Erythroblast (primary cell): ENCODE measurements at regions not wholly inside any gene's neighbourhood (a gene's known extent, or its start where the extent isn't known, plus 50 kb on each side); places are given as distances from the start of the nearest gene placed in this dataset.

Source experiments
- GATA1 ChIP-seq: IDR thresholded peaks from 2 replicates; pipeline ENCODE4 v1.6.1; 2011; ENCODE audit warnings: low read depth, mild to moderate bottlenecking, control low read depth, low read length, moderate library complexity
- POLR2A ChIP-seq: IDR thresholded peaks from 2 replicates; pipeline ENCODE4 v1.6.1; 2011; ENCODE audit warnings: mild to moderate bottlenecking, low read length

DNA sequence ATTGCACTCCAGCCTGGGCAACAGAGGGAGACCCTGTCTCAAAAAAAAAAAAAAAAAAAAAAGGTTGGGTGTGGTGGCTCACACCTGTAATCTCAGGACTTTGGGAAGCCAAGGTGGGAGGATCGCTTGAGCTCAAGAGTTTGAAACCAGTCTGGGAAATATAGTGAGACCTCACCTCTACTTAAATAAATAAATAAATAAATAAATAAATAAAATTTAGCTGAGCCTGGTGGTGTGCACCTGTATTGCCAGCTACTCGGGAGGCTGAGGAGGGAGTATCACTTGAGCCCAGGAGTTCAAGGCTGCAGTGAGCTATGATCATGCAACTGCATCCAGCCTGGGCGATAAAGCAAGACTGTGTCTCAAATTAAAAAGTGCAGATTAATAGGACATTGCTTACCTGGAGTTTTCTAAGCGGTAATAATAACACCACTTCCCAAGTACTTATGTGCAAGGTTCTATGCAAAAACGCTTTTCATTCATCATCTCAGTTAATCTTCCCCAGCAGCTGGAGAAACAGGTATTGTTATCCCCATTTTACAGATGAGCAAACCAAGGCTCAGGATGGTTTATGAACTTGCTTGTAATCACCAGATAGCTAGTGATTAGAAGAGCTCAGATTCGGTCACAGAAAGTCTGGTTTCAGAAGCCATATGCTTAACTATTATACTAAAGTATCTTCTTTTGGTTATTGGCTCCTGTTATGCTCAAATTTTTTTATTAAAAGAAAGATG, 196.5 kb upstream of the MKLN1 start:
- TF ChIP-seq POLR2A (no peak), GATA1 (no peak)
